A673 (cell line): ENCODE measurements at regions not wholly inside any gene's neighbourhood (a gene's known extent, or its start where the extent isn't known, plus 50 kb on each side); places are given as distances from the start of the nearest gene placed in this dataset.

Experiments
- BruUV-seq: library from RNA; stranded (reverse); fragments of 400-500 nt; replicated peaks from 2 replicates; lab custom pipeline; 2021; lab: Mats Ljungman, UMichigan
- CTCF ChIA-PET: fragments of 300-600 bp; sonication (Branson Sonifier 250); formaldehyde crosslinking; loops from one replicate; lab custom pipeline; 2022; ENCODE audit warnings: antibody characterized with exemption; lab: Charles Lee
- POLR2A ChIA-PET: fragments of 300-600 bp; sonication (Branson Sonifier 250); formaldehyde crosslinking; loops from one replicate; lab custom pipeline; 2022; ENCODE audit warnings: antibody characterized with exemption; ENCODE audit not compliant: low non-redundant PET; lab: Charles Lee
- DNase-seq: peaks from one replicate; pipeline ENCODE4 v3.0.0-alpha.2; 2015; ENCODE audit warnings: low spot score
- H3K27ac ChIP-seq: fragments of 200-600 bp; sonication (generic); 2 replicates; pipeline ENCODE4 v1.5.1; 2016; ENCODE audit warnings: mixed run types, low read depth, mild to moderate bottlenecking, mixed read lengths, antibody characterized with exemption, low read length; ENCODE audit not compliant: poor library complexity, severe bottlenecking
- H3K27me3 ChIP-seq: fragments of 200-600 bp; sonication (generic); replicated peaks from 2 replicates; pipeline ENCODE4 v1.6.1; 2017; ENCODE audit warnings: mixed run types, low read depth, mild to moderate bottlenecking, mixed read lengths, antibody characterized with exemption, low read length; ENCODE audit not compliant: insufficient read depth, poor library complexity
- H3K36me3 ChIP-seq: fragments of 200-600 bp; sonication (generic); 2 replicates; pipeline ENCODE4 v1.6.1; 2016; ENCODE audit warnings: mixed run types, mild to moderate bottlenecking, mixed read lengths, antibody characterized with exemption, low read length; ENCODE audit not compliant: insufficient read depth, poor library complexity, severe bottlenecking
- H3K4me1 ChIP-seq: fragments of 200-600 bp; sonication (generic); 2 replicates; pipeline ENCODE4 v1.6.1; 2017; ENCODE audit warnings: mixed run types, mild to moderate bottlenecking, mixed read lengths, antibody characterized with exemption, low read length; ENCODE audit not compliant: insufficient read depth, poor library complexity, severe bottlenecking
- H3K4me3 ChIP-seq: fragments of 200-600 bp; sonication (generic); 2 replicates; pipeline ENCODE4 v1.5.1; 2016; ENCODE audit warnings: low read depth, mixed run types, mild to moderate bottlenecking, mixed read lengths, low read length; ENCODE audit not compliant: poor library complexity, severe bottlenecking
- H3K9me3 ChIP-seq: fragments of 200-600 bp; sonication (generic); 2 replicates; pipeline ENCODE4 v1.6.1; 2016; ENCODE audit warnings: mixed run types, low read depth, mild to moderate bottlenecking, mixed read lengths, antibody characterized with exemption, low read length; ENCODE audit not compliant: poor library complexity, severe bottlenecking
- CTCF ChIP-seq: fragments of 300-800, 200-600 bp; sonication (generic); conservative IDR thresholded peaks from 2 replicates; pipeline ENCODE4 v1.5.1; 2017; ENCODE audit warnings: low read depth, mild to moderate bottlenecking, antibody characterized with exemption, low read length, moderate library complexity, mixed read lengths
- EZH2 ChIP-seq: fragments of 200-600 bp; sonication (generic); IDR thresholded peaks from 2 replicates; pipeline ENCODE4 v1.6.1; 2017; ENCODE audit warnings: borderline replicate concordance, low read depth, mild to moderate bottlenecking, mixed read lengths, antibody characterized with exemption, low read length; ENCODE audit not compliant: poor library complexity, severe bottlenecking
- intact Hi-C: fragments of 100-400 bp; cut with micrococcal nuclease; formaldehyde crosslinking; loops from one replicate; pipeline ENCODE4 v1.10.0; 2022; ENCODE audit not compliant: unreplicated experiment

GRCh38 chr20:59481477-59482018 lies 122.8 kb upstream of the PHACTR3 start:
- Histone ChIP-seq H3K4me1 (no peaks in the 10 kb centered on the region), H3K27ac (no peak overlapping the region), H3K4me3 (no peak overlapping the region), H3K36me3 (no peaks in the 10 kb centered on the region), H3K9me3 (no peaks in the 10 kb centered on the region), H3K27me3 (peaks cover 19% of the 10 kb centered on the region)
- intact Hi-C loops = no loop called here
- no TSS peak for BruUV-seq
- DNase-seq = no peak
- ChIA-PET CTCF (interaction anchor here (0.5 kb wide), 1 partner anchor 25 kb away, joined by 3 read pairs; no protein-coding TSS in a partner anchor), POLR2A (no interaction called here)
- no peak for TF ChIP-seq EZH2
- no peak for TF ChIP-seq CTCF

GRCh38 chr20:59482351-59483187 lies 121.8 kb upstream of the PHACTR3 start:
- DNase-seq = no peak
- ChIA-PET CTCF (no interaction called here), POLR2A (no interaction called here)
- Histone ChIP-seq H3K27ac (no peak overlapping the region), H3K4me1 (no peaks in the 10 kb centered on the region), H3K9me3 (no peaks in the 10 kb centered on the region), H3K27me3 (peaks cover 19% of the 10 kb centered on the region), H3K4me3 (no peak overlapping the region), H3K36me3 (no peaks in the 10 kb centered on the region)
- no peak for TF ChIP-seq CTCF
- no peak for TF ChIP-seq EZH2
- BruUV-seq = no TSS peak
- intact Hi-C loops = no loop called here

GRCh38 chr20:59483481-59483880 lies 120.9 kb upstream of the PHACTR3 start:
- peaks cover 12% of the 10 kb centered on the region for H3K27me3 ChIP-seq
- ChIA-PET POLR2A (no interaction called here), CTCF (no interaction called here)
- DNase-seq = no peak
- H3K4me3 ChIP-seq = no peak overlapping the region
- no peak overlapping the region for H3K27ac ChIP-seq
- no TSS peak for BruUV-seq
- no peaks in the 10 kb centered on the region for H3K36me3 ChIP-seq
- no peaks in the 10 kb centered on the region for H3K9me3 ChIP-seq
- intact Hi-C loops = no loop called here
- H3K4me1 ChIP-seq = no peaks in the 10 kb centered on the region
- no peak for TF ChIP-seq EZH2
- no peak for TF ChIP-seq CTCF
